Endothelial cell of umbilical vein (primary cell): ENCODE measurements at regions not wholly inside any gene's neighbourhood (a gene's known extent, or its start where the extent isn't known, plus 50 kb on each side); places are given as distances from the start of the nearest gene placed in this dataset.

Experiments used
- BruUV-seq: library from RNA; stranded (reverse); fragments of 400-500 nt; replicated peaks from 2 replicates; lab custom pipeline; 2021; lab: Mats Ljungman, UMichigan
- CTCF ChIA-PET: fragments of 300-600, 350-600 bp; sonication (Branson Sonifier 250); formaldehyde crosslinking; loops from one replicate; lab custom pipeline; 2021; ENCODE audit warnings: antibody characterized with exemption, inconsistent platforms; lab: Charles Lee
- POLR2A ChIA-PET: fragments of 300-600, 350-600 bp; sonication (Branson Sonifier 250); formaldehyde crosslinking; loops from one replicate; lab custom pipeline; 2021; ENCODE audit warnings: antibody characterized with exemption, inconsistent platforms; lab: Charles Lee
- DNase-seq: peaks from one replicate; pipeline ENCODE4 v3.0.0-alpha.2; 2011; ENCODE audit warnings: low read depth, low spot score
- FAIRE-seq: peaks from 2 replicates; lab custom pipeline; 2011; peaks lifted over from hg19 to GRCh38; lab: Jason Lieb, UNC
- H2AFZ ChIP-seq: 2 replicates; pipeline ENCODE4 v1.6.0; 2012; ENCODE audit warnings: low read depth, low read length, control low read depth, inconsistent platforms
- H3K27ac ChIP-seq: 2 replicates; pipeline ENCODE4 v1.5.1; 2011; ENCODE audit warnings: low read depth, mild to moderate bottlenecking, control low read depth, low read length, moderate library complexity; ENCODE audit not compliant: insufficient read depth
- H3K27me3 ChIP-seq, 2 experiments: 2 replicates each; pipeline versions ENCODE4 v1.6.0 to v1.6.1; 2011; ENCODE audit warnings: low read length in 2 of 2, mixed read lengths in 1 of 2; ENCODE audit not compliant: control insufficient read depth in 2 of 2, insufficient read depth in 2 of 2
- H3K36me3 ChIP-seq, 2 experiments: 2 replicates in 1 of 2; 3 replicates in 1 of 2; pipeline ENCODE4 v1.5.1; 2011; ENCODE audit warnings: low read length in 2 of 2, mild to moderate bottlenecking in 1 of 2, moderate library complexity in 1 of 2; ENCODE audit not compliant: control insufficient read depth in 2 of 2, insufficient read depth in 2 of 2; ENCODE audit errors: extremely low read depth in 1 of 2
- H3K4me1 ChIP-seq: 3 replicates; pipeline ENCODE4 v1.5.1; 2011; ENCODE audit warnings: mild to moderate bottlenecking, low read length; ENCODE audit not compliant: control insufficient read depth, insufficient read depth; ENCODE audit errors: extremely low read depth
- H3K4me2 ChIP-seq: 2 replicates; pipeline ENCODE4 v1.6.1; 2011; ENCODE audit warnings: low read length, control low read depth, mixed read lengths; ENCODE audit not compliant: insufficient read depth
- H3K4me3 ChIP-seq, 3 experiments: fragments of 200-600 bp in 1 of 3; sonication (generic), shearing (Covaris generic) in 1 of 3; replicated peaks in 1 of 3; 2 replicates each; pipeline ENCODE4 v1.5.1; 2011 to 2016; ENCODE audit warnings: control low read depth in 3 of 3, low read length in 3 of 3, mild to moderate bottlenecking in 2 of 3, inconsistent platforms in 1 of 3, low read depth in 1 of 3, moderate library complexity in 1 of 3; ENCODE audit not compliant: insufficient read depth in 1 of 3
- H3K79me2 ChIP-seq: 2 replicates; pipeline ENCODE4 v1.6.0; 2012; ENCODE audit warnings: low read length, inconsistent platforms; ENCODE audit not compliant: control insufficient read depth, insufficient read depth
- H3K9ac ChIP-seq: replicated peaks from 2 replicates; pipeline ENCODE3; 2011; ENCODE audit warnings: low read length, control low read depth; ENCODE audit not compliant: insufficient read depth; ENCODE audit errors: extremely low read depth
- H3K9me1 ChIP-seq: replicated peaks from 3 replicates; pipeline ENCODE4 v1.6.0; 2011; ENCODE audit warnings: mild to moderate bottlenecking, low read length; ENCODE audit not compliant: control insufficient read depth, insufficient read depth; ENCODE audit errors: extremely low read depth
- H3K9me3 ChIP-seq: replicated peaks from 2 replicates; pipeline ENCODE4 v1.5.1; 2012; ENCODE audit warnings: low read length, inconsistent platforms; ENCODE audit not compliant: control insufficient read depth, insufficient read depth
- H4K20me1 ChIP-seq: replicated peaks from 2 replicates; pipeline ENCODE3; 2011; ENCODE audit warnings: mild to moderate bottlenecking, low read length; ENCODE audit not compliant: control insufficient read depth, insufficient read depth; ENCODE audit errors: extremely low read depth
- EZH2 ChIP-seq: IDR thresholded peaks from 2 replicates; pipeline ENCODE4 v1.6.1; 2012; ENCODE audit warnings: borderline replicate concordance, low read depth, mild to moderate bottlenecking, moderate library complexity, low read length, inconsistent platforms; ENCODE audit not compliant: severe bottlenecking
- FOS ChIP-seq: IDR thresholded peaks from 2 replicates; pipeline ENCODE4 v1.6.1; 2011; ENCODE audit warnings: mild to moderate bottlenecking, low read length, moderate library complexity, borderline replicate concordance; ENCODE audit not compliant: insufficient read depth
- GATA2 ChIP-seq: IDR thresholded peaks from 2 replicates; pipeline ENCODE4 v1.7.0; 2011; ENCODE audit warnings: low read depth, mild to moderate bottlenecking, moderate library complexity, mixed read lengths, low read length; ENCODE audit not compliant: insufficient read length, insufficient read depth
- JUN ChIP-seq: IDR thresholded peaks from 2 replicates; pipeline ENCODE4 v1.6.1; 2011; ENCODE audit warnings: borderline replicate concordance, low read depth; ENCODE audit not compliant: insufficient read length, insufficient read depth
- MYC ChIP-seq: IDR thresholded peaks from one replicate; pipeline ENCODE4 v1.6.1; 2011; ENCODE audit warnings: mild to moderate bottlenecking, low read depth, low read length
- POLR2A ChIP-seq: IDR thresholded peaks from 2 replicates; pipeline ENCODE4 v1.6.1; 2012; ENCODE audit warnings: low read depth, mild to moderate bottlenecking, control low read depth, low read length
- POLR2AphosphoS5 ChIP-seq: IDR thresholded peaks from 2 replicates; pipeline ENCODE4 v1.6.1; 2012; ENCODE audit warnings: low read depth, mild to moderate bottlenecking, control low read depth, low read length, moderate library complexity; ENCODE audit not compliant: insufficient read depth
- dilution Hi-C: fragments of 300-500 bp; cut with MboI; formaldehyde crosslinking; loops from one replicate; pipeline ENCODE4 v1.15.0; 2019; ENCODE audit warnings: low sequenced_read_pairs; ENCODE audit not compliant: extremely low pct_ligation_motif_present
- intact Hi-C: fragments of 100-400 bp; cut with micrococcal nuclease; formaldehyde crosslinking; loops from one replicate; pipeline ENCODE4 v1.10.0; 2022
- TF ChIP-seq, protein P1 (sequence below), 2 donors: IDR thresholded peaks; 1 replicate in 1 of 2; 2 replicates in 1 of 2; pipeline ENCODE4 v1.5.1; 2011; ENCODE audit warnings: low read length in 2 of 2, mild to moderate bottlenecking in 2 of 2, moderate library complexity in 2 of 2, control low read depth in 1 of 2, inconsistent platforms in 1 of 2, low read depth in 1 of 2; ENCODE audit not compliant: insufficient read depth in 1 of 2; ENCODE audit errors: extremely low read depth in 1 of 2
- TF ChIP-seq, protein P2 (sequence below): IDR thresholded peaks from 2 replicates; pipeline ENCODE4 v1.6.1; 2011; ENCODE audit not compliant: insufficient read depth, insufficient read length

DNA sequence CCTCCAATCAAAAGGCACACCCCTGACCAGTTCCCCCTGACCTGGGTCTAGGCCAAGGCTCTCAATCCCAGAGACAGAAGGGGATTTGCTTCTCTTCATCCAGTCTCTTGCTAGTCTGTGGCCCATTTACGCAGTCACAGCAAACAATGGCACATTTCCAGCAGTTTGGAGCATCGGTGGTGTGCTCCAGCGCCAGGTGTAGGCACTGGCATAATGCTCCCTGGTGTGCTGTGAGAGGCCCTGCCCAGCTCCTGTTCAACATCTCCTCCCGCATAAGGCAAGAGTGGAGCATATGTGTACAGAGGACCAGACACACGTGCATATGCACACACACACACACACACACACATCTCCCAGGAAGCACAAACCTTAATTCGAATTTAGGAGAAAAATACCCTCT, 79.5 kb upstream of the ERCC6L2 start:
- H3K27ac ChIP-seq, result no peak overlapping the region
- TF ChIP-seq FOS (no peak), JUN (no peak), POLR2A (no peak), EZH2 (no peak), GATA2 (no peak), POLR2AphosphoS5 (no peak), MYC (no peak)
- TF ChIP-seq, protein P1, sequence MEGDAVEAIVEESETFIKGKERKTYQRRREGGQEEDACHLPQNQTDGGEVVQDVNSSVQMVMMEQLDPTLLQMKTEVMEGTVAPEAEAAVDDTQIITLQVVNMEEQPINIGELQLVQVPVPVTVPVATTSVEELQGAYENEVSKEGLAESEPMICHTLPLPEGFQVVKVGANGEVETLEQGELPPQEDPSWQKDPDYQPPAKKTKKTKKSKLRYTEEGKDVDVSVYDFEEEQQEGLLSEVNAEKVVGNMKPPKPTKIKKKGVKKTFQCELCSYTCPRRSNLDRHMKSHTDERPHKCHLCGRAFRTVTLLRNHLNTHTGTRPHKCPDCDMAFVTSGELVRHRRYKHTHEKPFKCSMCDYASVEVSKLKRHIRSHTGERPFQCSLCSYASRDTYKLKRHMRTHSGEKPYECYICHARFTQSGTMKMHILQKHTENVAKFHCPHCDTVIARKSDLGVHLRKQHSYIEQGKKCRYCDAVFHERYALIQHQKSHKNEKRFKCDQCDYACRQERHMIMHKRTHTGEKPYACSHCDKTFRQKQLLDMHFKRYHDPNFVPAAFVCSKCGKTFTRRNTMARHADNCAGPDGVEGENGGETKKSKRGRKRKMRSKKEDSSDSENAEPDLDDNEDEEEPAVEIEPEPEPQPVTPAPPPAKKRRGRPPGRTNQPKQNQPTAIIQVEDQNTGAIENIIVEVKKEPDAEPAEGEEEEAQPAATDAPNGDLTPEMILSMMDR (IDR thresholded peaks at IDR 0.05; ENCODE audit: extremely low read depth in 1 of 2, insufficient read depth in 1 of 2, low read depth in 1 of 2, low read length in 2 of 2), result no peak
- TF ChIP-seq, protein P2, sequence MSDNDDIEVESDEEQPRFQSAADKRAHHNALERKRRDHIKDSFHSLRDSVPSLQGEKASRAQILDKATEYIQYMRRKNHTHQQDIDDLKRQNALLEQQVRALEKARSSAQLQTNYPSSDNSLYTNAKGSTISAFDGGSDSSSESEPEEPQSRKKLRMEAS, result no peak
- H2AFZ ChIP-seq, result no peak overlapping the region
- H3K4me3 ChIP-seq, result no peak overlapping the region
- dilution Hi-C loops, result no loop called here
- no peaks in the 10 kb centered on the region for H3K9me3 ChIP-seq
- no peak overlapping the region for H3K9ac ChIP-seq
- no peak for FAIRE-seq
- H3K9me1 ChIP-seq, result no peaks in the 10 kb centered on the region
- intact Hi-C loops, result no loop called here
- H3K27me3 ChIP-seq, result no peaks in the 10 kb centered on the region
- no peaks in the 10 kb centered on the region for H4K20me1 ChIP-seq
- H3K79me2 ChIP-seq, result no peaks in the 10 kb centered on the region
- H3K36me3 ChIP-seq, result no peaks in the 10 kb centered on the region
- CTCF ChIA-PET, result no interaction called here
- DNase-seq, result no peak
- H3K4me2 ChIP-seq, result no peak overlapping the region
- H3K4me1 ChIP-seq, result peaks cover 30% of the 10 kb centered on the region
- BruUV-seq, result no TSS peak
- POLR2A ChIA-PET, result no interaction called here
